Upper lobe of right lung (tissue), 1 donor: ENCODE measurements at regions not wholly inside any gene's neighbourhood (a gene's known extent, or its start where the extent isn't known, plus 50 kb on each side); places are given as distances from the start of the nearest gene placed in this dataset.

Experiments used
- ATAC-seq: fragments of 200-7000 bp; cut with Tn5 transposase; one replicate; pipeline ENCODE4 v1.9.1; 2020; ENCODE audit warnings: mild to moderate bottlenecking, moderate library complexity
- DNase-seq: peaks from one replicate; pipeline ENCODE4 v3.0.0-alpha.2; 2020
- H3K27ac ChIP-seq: fragments of 200-600 bp; one replicate; pipeline ENCODE4 v1.8.0; 2022
- H3K27me3 ChIP-seq: fragments of 200-600 bp; one replicate; pipeline ENCODE4 v1.8.0; 2022; ENCODE audit warnings: mild to moderate bottlenecking
- H3K36me3 ChIP-seq: fragments of 200-600 bp; one replicate; pipeline ENCODE4 v1.8.0; 2022
- H3K4me1 ChIP-seq: fragments of 200-600 bp; one replicate; pipeline ENCODE4 v1.8.0; 2022
- H3K4me3 ChIP-seq: fragments of 200-600 bp; one replicate; pipeline ENCODE4 v1.8.0; 2022; ENCODE audit warnings: mild to moderate bottlenecking
- H3K9me3 ChIP-seq: fragments of 200-600 bp; one replicate; pipeline ENCODE4 v1.8.0; 2022
- intact Hi-C: fragments of 100-400 bp; cut with DNase I; formaldehyde crosslinking; loops from one replicate; pipeline ENCODE4 v1.11.0; 2022
- TF ChIP-seq, protein P1 (sequence below): fragments of 200-600 bp; IDR thresholded peaks from one replicate; pipeline ENCODE4 v1.8.0; 2022; ENCODE audit warnings: antibody characterized with exemption
- donor health status: DM: no; HTN: yes; CAD: no; lungs with severe emphysema.

DNA sequence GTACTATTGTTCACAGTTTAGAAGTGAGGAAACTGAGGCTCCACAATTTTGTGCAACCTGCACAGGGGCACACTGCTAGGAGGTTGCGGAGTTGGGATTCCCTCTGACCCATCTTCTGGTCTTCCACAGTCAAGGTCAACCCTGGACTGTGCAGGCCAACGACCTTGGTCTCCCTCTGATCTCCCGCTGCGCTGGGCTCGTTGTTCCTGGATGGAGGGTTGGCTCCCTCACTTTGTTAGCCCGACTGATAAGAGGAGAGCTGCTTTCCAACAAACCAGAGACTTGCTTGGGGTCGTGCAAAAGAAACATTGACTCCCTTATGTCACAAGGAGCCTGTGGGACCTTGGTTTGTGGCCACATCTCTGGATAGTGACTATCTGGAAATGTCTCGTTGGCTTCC lies 187.6 kb downstream of the MYCN start:
- H3K4me1 ChIP-seq, result no peaks in the 10 kb centered on the region
- H3K27me3 ChIP-seq, result no peaks in the 10 kb centered on the region
- H3K4me3 ChIP-seq, result no peak overlapping the region
- no peak for DNase-seq
- intact Hi-C loops, result no loop called here
- no peaks in the 10 kb centered on the region for H3K9me3 ChIP-seq
- no peak overlapping the region for H3K27ac ChIP-seq
- ATAC-seq, result no peak
- TF ChIP-seq, protein P1, sequence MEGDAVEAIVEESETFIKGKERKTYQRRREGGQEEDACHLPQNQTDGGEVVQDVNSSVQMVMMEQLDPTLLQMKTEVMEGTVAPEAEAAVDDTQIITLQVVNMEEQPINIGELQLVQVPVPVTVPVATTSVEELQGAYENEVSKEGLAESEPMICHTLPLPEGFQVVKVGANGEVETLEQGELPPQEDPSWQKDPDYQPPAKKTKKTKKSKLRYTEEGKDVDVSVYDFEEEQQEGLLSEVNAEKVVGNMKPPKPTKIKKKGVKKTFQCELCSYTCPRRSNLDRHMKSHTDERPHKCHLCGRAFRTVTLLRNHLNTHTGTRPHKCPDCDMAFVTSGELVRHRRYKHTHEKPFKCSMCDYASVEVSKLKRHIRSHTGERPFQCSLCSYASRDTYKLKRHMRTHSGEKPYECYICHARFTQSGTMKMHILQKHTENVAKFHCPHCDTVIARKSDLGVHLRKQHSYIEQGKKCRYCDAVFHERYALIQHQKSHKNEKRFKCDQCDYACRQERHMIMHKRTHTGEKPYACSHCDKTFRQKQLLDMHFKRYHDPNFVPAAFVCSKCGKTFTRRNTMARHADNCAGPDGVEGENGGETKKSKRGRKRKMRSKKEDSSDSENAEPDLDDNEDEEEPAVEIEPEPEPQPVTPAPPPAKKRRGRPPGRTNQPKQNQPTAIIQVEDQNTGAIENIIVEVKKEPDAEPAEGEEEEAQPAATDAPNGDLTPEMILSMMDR, result no peak
- H3K36me3 ChIP-seq, result no peaks in the 10 kb centered on the region

DNA sequence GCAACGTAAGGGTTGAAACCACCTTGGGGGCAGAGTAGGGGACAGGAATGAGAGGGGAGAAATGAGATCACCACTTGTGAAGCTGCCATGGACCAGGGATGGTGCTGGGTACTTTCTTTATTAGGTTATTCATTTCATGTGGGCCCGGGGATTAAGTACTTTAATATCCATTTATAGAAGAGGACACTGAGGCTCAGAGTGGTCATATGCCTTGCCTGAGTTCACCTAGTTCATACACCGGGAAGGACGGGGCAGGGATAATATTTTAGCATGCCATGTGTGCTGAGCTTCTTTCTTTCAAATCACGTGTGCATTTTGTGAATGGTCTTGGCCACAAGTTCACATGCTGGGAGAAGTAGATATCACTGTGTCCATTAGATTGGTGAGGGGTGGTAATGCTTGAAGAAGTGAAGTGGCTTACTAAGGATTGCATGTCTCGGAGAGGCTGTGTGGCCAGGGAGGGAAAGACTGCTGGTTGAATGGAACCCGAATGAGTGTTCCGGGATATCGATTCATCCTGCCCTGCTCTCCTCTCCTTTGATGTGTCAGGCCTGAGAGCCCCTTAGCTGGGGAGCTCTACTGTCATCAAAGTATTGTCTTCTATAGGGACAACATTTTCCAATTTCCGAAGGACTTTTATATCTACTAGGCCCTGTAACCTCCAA lies 187.1 kb downstream of the MYCN start:
- H3K27ac ChIP-seq, result no peak overlapping the region
- no peaks in the 10 kb centered on the region for H3K9me3 ChIP-seq
- DNase-seq, result no peak
- no peak for ATAC-seq
- no peaks in the 10 kb centered on the region for H3K4me1 ChIP-seq
- TF ChIP-seq, protein P1, result no peak
- H3K4me3 ChIP-seq, result no peak overlapping the region
- H3K36me3 ChIP-seq, result no peaks in the 10 kb centered on the region
- intact Hi-C loops, result no loop called here
- H3K27me3 ChIP-seq, result no peaks in the 10 kb centered on the region

DNA sequence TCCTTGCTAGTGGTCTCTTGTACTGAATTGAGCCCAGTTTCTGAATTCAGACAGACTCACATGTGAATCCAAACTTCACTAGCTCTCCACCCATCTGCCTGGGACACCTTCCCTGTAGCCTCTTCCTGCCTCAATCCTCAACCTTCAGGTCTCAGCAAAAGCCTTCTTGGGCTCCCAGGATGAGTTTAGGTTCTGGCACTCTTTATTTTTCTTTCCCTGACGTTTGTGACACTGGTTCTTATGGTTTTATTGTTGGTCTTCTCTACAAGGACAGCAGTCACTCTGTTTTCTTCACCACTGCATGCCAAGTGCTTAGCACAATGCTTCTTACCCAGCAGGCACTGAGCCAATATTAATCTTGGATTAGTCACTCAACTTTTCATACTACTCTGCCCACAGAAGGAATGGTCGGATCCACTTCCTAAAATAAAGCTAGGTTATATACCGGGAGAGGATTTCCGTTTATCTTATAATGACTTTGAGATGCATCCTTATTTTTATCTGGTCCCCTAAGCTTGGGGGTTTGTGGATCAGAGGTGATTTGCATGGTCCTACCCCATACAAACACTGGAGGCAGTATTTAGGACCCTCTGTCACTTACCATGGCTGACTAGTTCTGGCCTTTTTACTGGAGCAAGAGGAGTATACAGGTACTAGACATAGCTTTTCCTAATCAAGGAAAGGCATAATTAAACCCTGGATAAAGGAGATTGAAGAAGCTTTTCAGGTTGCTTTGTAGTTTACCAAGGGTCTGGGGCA lies 186.3 kb downstream of the MYCN start:
- ATAC-seq, result no peak
- TF ChIP-seq, protein P1, result no peak
- H3K27ac ChIP-seq, result no peak overlapping the region
- no peaks in the 10 kb centered on the region for H3K9me3 ChIP-seq
- H3K36me3 ChIP-seq, result no peaks in the 10 kb centered on the region
- H3K27me3 ChIP-seq, result no peaks in the 10 kb centered on the region
- intact Hi-C loops, result no loop called here
- DNase-seq, result no peak
- H3K4me3 ChIP-seq, result no peak overlapping the region
- no peaks in the 10 kb centered on the region for H3K4me1 ChIP-seq

DNA sequence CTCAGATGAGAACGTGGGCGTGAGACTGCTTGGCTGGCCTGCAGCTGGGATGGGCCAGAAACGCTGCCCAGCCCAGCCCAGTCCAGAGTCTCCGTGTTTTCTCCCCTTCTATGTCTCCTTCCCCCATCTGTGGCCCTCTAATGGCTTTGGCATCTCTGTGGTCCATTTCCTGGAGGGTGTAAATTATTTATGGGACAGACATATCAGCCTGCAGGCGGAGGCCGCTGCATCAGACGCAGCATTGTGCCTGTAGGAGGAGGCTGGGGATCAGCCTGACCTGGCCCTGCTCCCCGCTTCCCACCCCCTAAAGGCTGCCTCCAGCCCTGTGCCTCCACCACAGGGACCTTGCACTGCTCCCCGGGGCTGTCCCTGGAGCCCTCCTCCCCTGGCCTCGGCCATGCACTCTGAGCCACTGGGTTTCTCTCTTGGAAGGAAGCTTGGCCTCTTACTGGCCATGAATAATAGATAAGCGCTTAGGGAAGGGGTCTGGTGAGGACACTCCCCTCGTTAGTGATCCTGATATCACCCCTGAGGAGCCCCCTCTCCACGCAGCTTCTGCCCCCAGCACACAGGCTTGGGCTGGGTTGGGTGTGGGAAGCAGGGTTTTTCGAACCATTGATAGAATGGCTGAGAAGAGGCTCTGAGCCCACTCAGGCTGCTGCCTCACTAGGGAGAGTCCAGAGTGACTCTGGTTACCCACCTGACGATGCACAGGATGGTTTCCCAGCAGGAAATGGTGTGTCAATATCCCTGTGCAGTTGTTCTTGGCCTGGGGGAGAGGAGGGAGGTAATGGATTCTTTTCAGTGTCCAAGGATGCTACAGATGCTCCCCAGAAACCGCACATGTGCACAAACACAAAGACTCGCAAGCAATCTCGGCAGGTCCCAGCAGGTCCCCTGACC lies 185.5 kb downstream of the MYCN start:
- DNase-seq (no peak), ATAC-seq (no peak)
- TF ChIP-seq, protein P1, result no peak
- Histone ChIP-seq H3K27ac (no peak overlapping the region), H3K4me1 (no peaks in the 10 kb centered on the region), H3K4me3 (no peak overlapping the region), H3K36me3 (no peaks in the 10 kb centered on the region), H3K9me3 (no peaks in the 10 kb centered on the region), H3K27me3 (no peaks in the 10 kb centered on the region)
- intact Hi-C loops, result no loop called here

DNA sequence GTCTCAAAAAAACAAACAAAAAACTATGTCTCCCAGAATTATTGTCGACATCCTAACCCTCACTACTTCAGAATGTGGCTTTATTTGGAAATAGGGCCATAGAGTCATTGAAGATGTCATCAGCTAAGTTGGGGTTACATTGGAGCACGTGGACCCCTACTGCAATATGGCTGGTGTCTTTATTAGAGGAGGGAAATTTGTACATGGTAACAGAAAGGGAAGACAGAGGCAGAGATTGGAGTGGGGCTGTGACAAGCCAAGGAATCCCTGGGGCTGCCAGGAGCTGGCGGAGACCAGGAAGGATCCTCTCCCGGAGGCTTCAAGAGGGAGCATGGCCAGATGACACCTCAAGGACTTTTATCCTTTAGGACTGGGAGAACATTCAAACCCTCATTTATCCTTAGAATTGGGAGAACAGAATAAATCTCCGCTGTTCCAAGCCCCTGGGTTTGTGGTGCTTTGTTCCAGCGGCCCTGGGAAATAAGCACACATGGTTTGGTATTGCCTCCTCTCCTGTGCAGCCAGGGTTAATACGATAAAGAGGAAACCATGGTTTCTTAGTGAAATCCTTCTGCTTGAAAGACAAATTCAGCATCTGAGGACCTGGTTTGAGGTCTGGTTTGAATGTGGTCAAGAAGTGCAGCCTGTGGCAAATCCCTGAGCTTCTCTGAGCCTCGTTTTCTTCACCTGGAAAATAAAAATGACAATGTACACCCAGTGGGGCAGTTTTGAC lies 184.7 kb downstream of the MYCN start:
- ATAC-seq, result no peak
- intact Hi-C loops, result no loop called here

More for the DNA sequence above, 184.7 kb downstream of the MYCN start:
- DNase-seq, result no peak
- H3K4me1 ChIP-seq, result no peaks in the 10 kb centered on the region
- TF ChIP-seq, protein P1, result no peak
- no peaks in the 10 kb centered on the region for H3K27me3 ChIP-seq
- no peak overlapping the region for H3K4me3 ChIP-seq
- H3K27ac ChIP-seq, result no peak overlapping the region
- H3K9me3 ChIP-seq, result no peaks in the 10 kb centered on the region
- H3K36me3 ChIP-seq, result no peaks in the 10 kb centered on the region
